ENCODE measurements at regions not wholly inside any gene's neighbourhood (a gene's known extent, or its start where the extent isn't known, plus 50 kb on each side); places are given as distances from the start of the nearest gene placed in this dataset.

DNA sequence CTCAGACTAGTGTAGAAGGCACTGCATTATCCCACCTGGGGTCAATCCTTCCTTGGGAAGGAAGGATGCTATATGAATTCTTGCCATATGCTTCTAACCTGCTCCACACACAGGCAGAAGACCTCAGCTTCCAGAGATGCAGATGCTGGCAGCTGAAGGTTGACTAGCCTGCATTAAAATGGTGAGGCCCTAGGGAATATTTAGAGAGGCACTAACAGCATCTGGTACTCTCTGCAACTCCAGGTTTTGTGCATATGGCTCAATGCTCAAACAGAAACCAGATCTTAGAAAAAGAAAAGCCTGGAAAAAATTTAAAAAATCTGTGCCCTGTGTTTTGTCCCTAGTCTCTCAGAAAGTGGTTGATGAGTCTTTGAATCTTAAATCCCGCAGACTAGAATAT lies 56.0 kb upstream of the MYRIP start:
- no TSS peak for BruUV-seq (replicated peaks)
- Histone ChIP-seq H4K20me1 (ENCODE audit: insufficient read depth, low read length) (no peaks in the 10 kb centered on the region), H4K8ac (ENCODE audit: low read depth in 2 of 2, low read length in 2 of 2) (no peak overlapping the region), H3K79me1 (ENCODE audit: low read depth in 1 of 2, low read length in 2 of 2) (no peaks in the 10 kb centered on the region), H3K9ac (ENCODE audit: low read depth, low read length) (no peak overlapping the region), H2AFZ (replicated peaks; ENCODE audit: low read length, poor library complexity) (no peak overlapping the region), H3K4ac (ENCODE audit: low read depth, low read length) (no peak overlapping the region), H3K27ac (ENCODE audit: insufficient read depth, low read length) (no peak overlapping the region), H3K56ac (ENCODE audit: extremely low read depth, insufficient read depth, low read length) (no peak overlapping the region), H3K4me3 (ENCODE audit: insufficient read depth, low read depth, low read length) (no peak overlapping the region), H4K91ac (ENCODE audit: insufficient read depth, low read depth, low read length) (no peak overlapping the region), H3K23ac (ENCODE audit: low read depth, low read length) (no peak overlapping the region), H3K36me3 (ENCODE audit: control insufficient read depth, insufficient read depth, low read length) (no peaks in the 10 kb centered on the region), H3K27me3 (ENCODE audit: control insufficient read depth, insufficient read depth, low read length) (no peaks in the 10 kb centered on the region), H3K9me1 (ENCODE audit: insufficient read depth, low read length) (no peaks in the 10 kb centered on the region), H3K9me3 (ENCODE audit: control insufficient read depth, insufficient read depth, low read length) (peaks cover 17% of the 10 kb centered on the region), H2BK120ac (ENCODE audit: low read depth, low read length) (no peak overlapping the region), H3K14ac (replicated peaks; ENCODE audit: low read depth, low read length) (no peak overlapping the region), H2AK5ac (ENCODE audit: low read depth, low read length) (no peak overlapping the region), H2BK15ac (ENCODE audit: low read depth, low read length) (no peak overlapping the region), H3K4me2 (ENCODE audit: low read depth, low read length) (no peak overlapping the region), H3K4me1 (ENCODE audit: control insufficient read depth, insufficient read depth, low read length) (no peaks in the 10 kb centered on the region), H4K5ac (ENCODE audit: low read depth, low read length) (no peak overlapping the region), H2AK9ac (replicated peaks; ENCODE audit: low read depth, low read length, poor library complexity) (no peak overlapping the region), H2BK5ac (ENCODE audit: low read depth, low read length, poor library complexity, severe bottlenecking) (no peak overlapping the region), H3K18ac (ENCODE audit: low read depth, low read length) (no peak overlapping the region), H2BK20ac (ENCODE audit: low read depth, low read length) (no peak overlapping the region)
- TF ChIP-seq SMC3 (IDR thresholded peaks at IDR 0.05; ENCODE audit: low read depth, low read length) = no peak
- no peak for TF ChIP-seq MAZ (IDR thresholded peaks at IDR 0.05; ENCODE audit: borderline replicate concordance, low read depth, low read length)
- TF ChIP-seq RFX5 (IDR thresholded peaks at IDR 0.05; ENCODE audit: low read depth, low read length) = no peak
- no peak for TF ChIP-seq RCOR1 (IDR thresholded peaks at IDR 0.05; ENCODE audit: insufficient replicate concordance, low read length)
- WGBS, 2 experiments (ENCODE audit: extremely low coverage in 2 of 2, insufficient read length in 1 of 2) = no CpG with 5 or more reads among the region's 1 CpG
- in situ Hi-C loops (cut with MboI; ENCODE audit: low sequenced_read_pairs) = no loop called here
- intact Hi-C loops (cut with micrococcal nuclease) = no loop called here
- DNase-seq = no peak
- dilution Hi-C loops (cut with HindIII; ENCODE audit: low sequenced_read_pairs, unreplicated experiment) = no loop called here
- POLR2A ChIA-PET (ENCODE audit: unreplicated experiment) = no interaction called here
- CTCF ChIA-PET = no interaction called here
- ATAC-seq (ENCODE audit: low read depth) = no peak

All from IMR-90 (cell line).